ENCODE measurements at regions not wholly inside any gene's neighbourhood (a gene's known extent, or its start where the extent isn't known, plus 50 kb on each side); places are given as distances from the start of the nearest gene placed in this dataset.

DNA sequence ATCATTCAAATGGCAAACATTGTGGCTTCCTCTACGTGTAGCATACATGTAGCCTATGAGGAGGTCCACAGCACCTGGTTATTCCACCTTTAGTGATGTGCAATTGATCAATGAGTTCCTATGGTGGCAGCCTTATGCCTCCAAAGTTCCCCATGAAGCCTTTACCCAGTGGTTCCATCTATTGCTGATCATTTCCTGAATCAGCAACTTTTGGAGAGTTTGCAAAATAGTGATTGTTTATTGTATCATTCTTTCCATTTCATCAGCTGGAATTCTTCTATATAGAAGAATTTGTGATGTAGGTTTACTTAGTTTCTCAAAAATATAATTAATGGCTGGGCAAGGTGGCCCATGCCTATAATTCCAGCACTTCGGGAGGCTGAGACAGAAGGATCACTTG lies 380.2 kb upstream of the MKI67 start:
- no peaks in the 10 kb centered on the region for H3K36me3 ChIP-seq (ENCODE audit: insufficient read depth, low read length)
- CTCF ChIA-PET (ENCODE audit: partially characterized antibody): no interaction called here
- Mint-ChIP-seq H3K27me3 (peaks cover 0 to 4% of the 10 kb centered on the region in 2 donors), H3K4me1 (peaks cover 0 to under 1% (median 0%) of the 10 kb centered on the region in 4 donors), H3K4me3 (no peak overlapping the region), H3K36me3 (no peaks in the 10 kb centered on the region), H3K9me3 (peaks cover 0 to 12% (median 2%) of the 10 kb centered on the region in 8 donors), H3K27ac (no peak overlapping the region)
- no peaks in the 10 kb centered on the region for H3K4me1 ChIP-seq (ENCODE audit: insufficient read depth, low read length)
- no peak for DNase-seq
- H3K27ac ChIP-seq (ENCODE audit: low read depth, low read length): no peak overlapping the region
- no peaks in the 10 kb centered on the region for H3K27me3 ChIP-seq (ENCODE audit: insufficient read depth, low read length)
- intact Hi-C loops (cut with micrococcal nuclease): no loop called here
- no peak overlapping the region for H3K4me3 ChIP-seq (ENCODE audit: low read length in 2 of 2)
- POLR2A ChIA-PET (ENCODE audit: partially characterized antibody): no interaction called here
- no peaks in the 10 kb centered on the region for H3K9me3 ChIP-seq (ENCODE audit: control insufficient read depth in 1 of 2, low read length in 2 of 2)

DNA sequence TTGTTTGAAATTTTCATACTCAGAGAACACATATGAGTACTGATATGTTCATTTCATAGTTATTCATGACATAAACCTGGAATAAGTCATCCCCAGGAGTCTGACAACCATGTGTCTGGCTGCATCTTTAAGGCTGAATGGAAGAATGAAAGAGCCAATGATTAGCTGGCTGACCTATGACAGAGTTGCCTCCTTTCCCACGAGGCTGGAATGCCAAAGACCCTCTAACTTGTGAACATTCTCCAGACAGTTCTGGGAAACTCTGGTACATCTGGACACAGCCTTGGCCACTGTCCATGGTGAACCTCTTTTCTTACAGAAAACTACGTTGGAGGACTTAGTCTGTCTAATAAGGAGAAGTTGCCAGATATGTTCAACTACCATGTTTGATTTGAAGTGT lies 380.8 kb upstream of the MKI67 start:
- Histone ChIP-seq H3K27me3 (ENCODE audit: insufficient read depth, low read length) (no peaks in the 10 kb centered on the region), H3K4me3 (ENCODE audit: low read length in 2 of 2) (no peak overlapping the region), H3K27ac (ENCODE audit: low read depth, low read length) (no peak overlapping the region), H3K36me3 (ENCODE audit: insufficient read depth, low read length) (no peaks in the 10 kb centered on the region), H3K9me3 (ENCODE audit: control insufficient read depth in 1 of 2, low read length in 2 of 2) (no peaks in the 10 kb centered on the region), H3K4me1 (ENCODE audit: insufficient read depth, low read length) (no peaks in the 10 kb centered on the region)
- Mint-ChIP-seq H3K36me3 (no peaks in the 10 kb centered on the region), H3K27me3 (peaks cover 0 to 4% of the 10 kb centered on the region in 2 donors), H3K4me3 (no peak overlapping the region), H3K9me3 (peaks cover 0 to 12% (median 2%) of the 10 kb centered on the region in 8 donors), H3K27ac (no peak overlapping the region), H3K4me1 (no peaks in the 10 kb centered on the region)
- no peak for DNase-seq
- ChIA-PET CTCF (ENCODE audit: partially characterized antibody) (no interaction called here), POLR2A (ENCODE audit: partially characterized antibody) (no interaction called here)
- intact Hi-C loops (cut with micrococcal nuclease): no loop called here

DNA sequence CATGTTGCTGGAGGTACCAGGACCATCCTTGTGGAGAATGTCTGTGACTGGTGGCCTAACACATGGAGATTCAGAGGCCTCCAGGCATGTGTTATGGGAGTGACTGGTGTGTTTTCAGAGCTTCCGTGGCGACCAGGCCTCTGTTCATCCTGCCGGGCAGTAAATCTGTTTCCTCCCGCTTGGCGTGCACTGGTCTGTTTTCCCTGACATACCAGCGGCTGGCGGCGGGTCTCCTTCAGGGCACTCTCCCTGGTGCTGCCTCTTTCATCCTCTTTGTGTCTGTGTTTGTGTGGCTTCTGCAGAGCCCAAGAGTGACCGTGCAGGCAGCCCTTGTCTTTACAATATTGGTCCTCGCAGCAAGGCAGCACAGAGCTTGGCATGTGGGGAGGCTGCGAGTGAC lies 385.1 kb upstream of the MKI67 start:
- H3K27me3 ChIP-seq (ENCODE audit: insufficient read depth, low read length): no peaks in the 10 kb centered on the region
- no peaks in the 10 kb centered on the region for H3K4me1 Mint-ChIP-seq
- no peak overlapping the region for H3K4me3 Mint-ChIP-seq
- intact Hi-C loops (cut with micrococcal nuclease): no loop called here
- DNase-seq: no peak
- H3K4me3 ChIP-seq (ENCODE audit: low read length in 2 of 2): no peak overlapping the region
- H3K27ac Mint-ChIP-seq: no peak overlapping the region
- no peaks in the 10 kb centered on the region for H3K4me1 ChIP-seq (ENCODE audit: insufficient read depth, low read length)
- no peak overlapping the region for H3K27ac ChIP-seq (ENCODE audit: low read depth, low read length)
- H3K36me3 ChIP-seq (ENCODE audit: insufficient read depth, low read length): no peaks in the 10 kb centered on the region
- H3K27me3 Mint-ChIP-seq: peaks cover 0 to 2% of the 10 kb centered on the region in 2 donors
- ChIA-PET POLR2A (ENCODE audit: partially characterized antibody) (no interaction called here), CTCF (ENCODE audit: partially characterized antibody) (no interaction called here)
- no peaks in the 10 kb centered on the region for H3K9me3 ChIP-seq (ENCODE audit: control insufficient read depth in 1 of 2, low read length in 2 of 2)
- H3K9me3 Mint-ChIP-seq: peaks cover 0 to 14% (median 2%) of the 10 kb centered on the region in 8 donors
- H3K36me3 Mint-ChIP-seq: no peaks in the 10 kb centered on the region

DNA sequence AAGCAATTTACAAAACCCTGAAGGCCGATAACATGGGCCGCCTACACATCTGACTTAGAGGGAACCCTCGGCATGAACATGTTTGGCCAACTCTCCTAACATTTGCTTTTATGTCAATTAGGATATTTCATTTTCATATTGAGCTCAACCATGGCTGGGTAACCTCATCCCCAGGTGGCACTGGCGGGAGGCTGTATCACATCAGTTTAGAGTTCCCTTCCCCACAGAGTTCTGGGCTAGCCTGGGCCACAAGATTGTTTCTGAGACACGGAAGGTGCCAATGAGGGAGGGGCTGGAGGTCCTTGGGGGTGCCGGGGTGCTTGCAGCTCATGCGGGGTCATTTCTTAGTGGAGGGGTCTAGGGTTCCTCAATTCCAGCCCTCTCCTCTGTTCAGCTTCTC lies 386.5 kb upstream of the MKI67 start:
- no peak overlapping the region for H3K27ac Mint-ChIP-seq
- no peaks in the 10 kb centered on the region for H3K27me3 ChIP-seq (ENCODE audit: insufficient read depth, low read length)
- H3K36me3 ChIP-seq (ENCODE audit: insufficient read depth, low read length): no peaks in the 10 kb centered on the region
- H3K27me3 Mint-ChIP-seq: peaks cover 0 to 2% of the 10 kb centered on the region in 2 donors
- no peak overlapping the region for H3K27ac ChIP-seq (ENCODE audit: low read depth, low read length)
- DNase-seq: no peak
- ChIA-PET POLR2A (ENCODE audit: partially characterized antibody) (no interaction called here), CTCF (ENCODE audit: partially characterized antibody) (no interaction called here)
- no peaks in the 10 kb centered on the region for H3K4me1 Mint-ChIP-seq
- H3K4me3 ChIP-seq (ENCODE audit: low read length in 2 of 2): no peak overlapping the region
- peaks cover 0 to 14% (median 0%) of the 10 kb centered on the region in 8 donors for H3K9me3 Mint-ChIP-seq
- H3K36me3 Mint-ChIP-seq: no peaks in the 10 kb centered on the region
- no peaks in the 10 kb centered on the region for H3K4me1 ChIP-seq (ENCODE audit: insufficient read depth, low read length)
- intact Hi-C loops (cut with micrococcal nuclease): no loop called here
- no peaks in the 10 kb centered on the region for H3K9me3 ChIP-seq (ENCODE audit: control insufficient read depth in 1 of 2, low read length in 2 of 2)
- H3K4me3 Mint-ChIP-seq: no peak overlapping the region

DNA sequence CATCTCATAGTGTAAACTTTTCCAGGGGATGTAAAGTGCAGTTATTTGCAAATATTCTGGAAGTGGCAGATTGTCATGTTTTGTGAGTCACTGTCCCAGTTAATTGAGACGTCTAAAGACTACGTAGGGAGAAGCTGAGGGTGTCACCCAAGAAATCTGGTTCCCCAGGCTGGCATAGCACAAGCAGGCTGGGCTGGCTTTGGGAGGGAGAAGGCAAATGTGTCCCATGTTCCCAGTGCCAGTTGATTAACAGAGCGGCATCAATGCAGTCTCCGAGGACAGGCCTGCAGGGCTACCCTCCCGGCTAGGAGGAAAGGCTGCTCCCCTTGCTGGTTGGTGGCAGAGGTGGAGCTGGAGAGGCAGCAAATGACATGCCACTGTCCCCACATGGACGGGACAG lies 388.3 kb upstream of the MKI67 start:
- peaks cover 0 to 4% (median 0%) of the 10 kb centered on the region in 8 donors for H3K9me3 Mint-ChIP-seq
- no peaks in the 10 kb centered on the region for H3K27me3 Mint-ChIP-seq
- POLR2A ChIA-PET (ENCODE audit: partially characterized antibody): no interaction called here
- H3K36me3 Mint-ChIP-seq: no peaks in the 10 kb centered on the region
- H3K4me3 Mint-ChIP-seq: no peak overlapping the region
- no peak overlapping the region for H3K4me3 ChIP-seq (ENCODE audit: low read length in 2 of 2)
- no peaks in the 10 kb centered on the region for H3K4me1 Mint-ChIP-seq
- CTCF ChIA-PET (ENCODE audit: partially characterized antibody): no interaction called here
- H3K27ac Mint-ChIP-seq: no peak overlapping the region
- no peaks in the 10 kb centered on the region for H3K4me1 ChIP-seq (ENCODE audit: insufficient read depth, low read length)
- H3K27me3 ChIP-seq (ENCODE audit: insufficient read depth, low read length): no peaks in the 10 kb centered on the region
- no peak overlapping the region for H3K27ac ChIP-seq (ENCODE audit: low read depth, low read length)
- H3K36me3 ChIP-seq (ENCODE audit: insufficient read depth, low read length): no peaks in the 10 kb centered on the region
- no peak for DNase-seq
- intact Hi-C loops (cut with micrococcal nuclease): no loop called here
- no peaks in the 10 kb centered on the region for H3K9me3 ChIP-seq (ENCODE audit: control insufficient read depth in 1 of 2, low read length in 2 of 2)

DNA sequence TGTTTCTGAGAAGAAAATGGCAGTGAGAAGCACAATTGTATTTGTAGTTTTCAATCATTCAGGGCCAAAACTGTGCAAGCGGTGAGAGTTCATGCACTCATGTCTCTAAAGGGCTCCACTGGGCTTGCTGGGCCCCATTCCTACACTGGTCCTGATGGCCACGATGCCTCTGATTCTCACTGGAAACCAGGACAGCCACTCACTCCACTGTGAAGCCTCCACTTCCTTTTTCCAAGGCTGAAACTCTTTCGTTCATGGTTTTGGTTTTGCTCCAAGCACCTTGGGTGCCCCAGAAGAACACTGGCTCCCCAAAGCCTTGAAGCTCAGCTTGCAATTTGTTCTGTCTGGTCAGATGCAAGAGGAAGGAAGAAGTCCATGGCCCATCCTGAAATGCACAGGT lies 390.0 kb upstream of the MKI67 start:
- intact Hi-C loops (cut with micrococcal nuclease): no loop called here

DNA sequence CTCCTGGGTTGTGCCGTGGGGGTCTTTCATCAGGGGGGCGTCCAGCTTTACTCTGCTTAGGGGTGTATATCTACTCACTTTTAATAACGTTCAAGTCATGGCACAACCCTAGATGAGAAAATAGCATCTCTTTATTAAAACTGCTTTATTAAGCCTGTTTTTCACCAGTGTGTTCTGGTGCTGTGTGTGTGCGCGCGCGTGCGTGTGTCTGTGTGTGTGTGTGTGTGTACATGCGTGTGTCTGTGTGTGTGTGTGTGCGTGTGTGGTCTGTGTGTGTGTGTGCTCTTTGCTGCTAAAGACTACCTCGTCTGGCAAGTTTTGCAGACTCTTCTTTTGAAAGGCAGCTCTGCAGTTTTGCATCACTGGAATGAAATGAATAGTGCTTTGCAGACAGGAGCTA lies 390.9 kb upstream of the MKI67 start:
- POLR2A ChIA-PET (ENCODE audit: partially characterized antibody): no interaction called here
- no peak overlapping the region for H3K27ac Mint-ChIP-seq
- H3K4me3 Mint-ChIP-seq: no peak overlapping the region
- intact Hi-C loops (cut with micrococcal nuclease): no loop called here
- H3K4me3 ChIP-seq (ENCODE audit: low read length in 2 of 2): no peak overlapping the region
- H3K4me1 Mint-ChIP-seq: no peaks in the 10 kb centered on the region
- CTCF ChIA-PET (ENCODE audit: partially characterized antibody): no interaction called here
- H3K36me3 ChIP-seq (ENCODE audit: insufficient read depth, low read length): no peaks in the 10 kb centered on the region
- no peaks in the 10 kb centered on the region for H3K36me3 Mint-ChIP-seq
- no peaks in the 10 kb centered on the region for H3K27me3 ChIP-seq (ENCODE audit: insufficient read depth, low read length)
- no peaks in the 10 kb centered on the region for H3K4me1 ChIP-seq (ENCODE audit: insufficient read depth, low read length)
- peaks cover 0 to 2% of the 10 kb centered on the region in 2 donors for H3K27me3 Mint-ChIP-seq
- no peak overlapping the region for H3K27ac ChIP-seq (ENCODE audit: low read depth, low read length)
- DNase-seq: no peak
- H3K9me3 ChIP-seq (ENCODE audit: control insufficient read depth in 1 of 2, low read length in 2 of 2): no peaks in the 10 kb centered on the region
- peaks cover 0 to 5% (median 2%) of the 10 kb centered on the region in 8 donors for H3K9me3 Mint-ChIP-seq

More for the DNA sequence above, 390.0 kb upstream of the MKI67 start:
- no peak overlapping the region for H3K27ac ChIP-seq (ENCODE audit: low read depth, low read length)
- Mint-ChIP-seq H3K4me1 (no peaks in the 10 kb centered on the region), H3K27me3 (peaks cover 0 to 2% of the 10 kb centered on the region in 2 donors), H3K9me3 (peaks cover 0 to 5% (median 2%) of the 10 kb centered on the region in 8 donors), H3K27ac (no peak overlapping the region), H3K36me3 (no peaks in the 10 kb centered on the region), H3K4me3 (no peak overlapping the region)
- no peaks in the 10 kb centered on the region for H3K36me3 ChIP-seq (ENCODE audit: insufficient read depth, low read length)
- H3K27me3 ChIP-seq (ENCODE audit: insufficient read depth, low read length): no peaks in the 10 kb centered on the region
- no peaks in the 10 kb centered on the region for H3K4me1 ChIP-seq (ENCODE audit: insufficient read depth, low read length)
- H3K9me3 ChIP-seq (ENCODE audit: control insufficient read depth in 1 of 2, low read length in 2 of 2): no peaks in the 10 kb centered on the region
- POLR2A ChIA-PET (ENCODE audit: partially characterized antibody): no interaction called here
- no peak for DNase-seq
- no peak overlapping the region for H3K4me3 ChIP-seq (ENCODE audit: low read length in 2 of 2)
- CTCF ChIA-PET (ENCODE audit: partially characterized antibody): interaction anchor here (0.8 kb wide), 1 partner anchor 11 kb away, joined by 3 read pairs; no protein-coding TSS in a partner anchor

DNA sequence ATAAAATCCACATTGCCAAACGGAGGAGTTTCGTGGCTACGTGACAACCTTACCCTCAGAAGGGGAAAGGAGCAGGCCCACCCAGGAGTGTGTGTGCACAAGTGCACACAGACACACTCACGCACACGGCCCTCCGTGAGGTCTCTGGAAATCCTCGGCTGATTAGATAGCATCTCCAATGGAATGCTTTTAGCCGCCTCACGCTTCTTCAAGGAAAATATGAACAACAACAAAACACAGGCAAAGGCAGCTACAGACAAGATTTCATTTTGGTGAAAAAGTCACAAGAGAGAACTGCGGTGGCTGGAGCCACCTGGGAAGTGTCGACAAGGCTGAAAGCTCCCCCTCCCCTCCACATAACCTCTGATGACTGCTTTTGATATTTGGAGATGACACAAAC lies 391.8 kb upstream of the MKI67 start:
- no peaks in the 10 kb centered on the region for H3K4me1 ChIP-seq (ENCODE audit: insufficient read depth, low read length)
- DNase-seq: no peak
- peaks cover 0 to 5% (median 2%) of the 10 kb centered on the region in 8 donors for H3K9me3 Mint-ChIP-seq
- no peak overlapping the region for H3K27ac Mint-ChIP-seq
- H3K4me3 ChIP-seq (ENCODE audit: low read length in 2 of 2): no peak overlapping the region
- H3K27me3 ChIP-seq (ENCODE audit: insufficient read depth, low read length): no peaks in the 10 kb centered on the region
- no peaks in the 10 kb centered on the region for H3K4me1 Mint-ChIP-seq
- H3K27me3 Mint-ChIP-seq: peaks cover 0 to 2% of the 10 kb centered on the region in 2 donors
- H3K4me3 Mint-ChIP-seq: no peak overlapping the region
- intact Hi-C loops (cut with micrococcal nuclease): no loop called here
- H3K36me3 Mint-ChIP-seq: no peaks in the 10 kb centered on the region
- H3K36me3 ChIP-seq (ENCODE audit: insufficient read depth, low read length): no peaks in the 10 kb centered on the region
- ChIA-PET CTCF (ENCODE audit: partially characterized antibody) (no interaction called here), POLR2A (ENCODE audit: partially characterized antibody) (no interaction called here)
- no peak overlapping the region for H3K27ac ChIP-seq (ENCODE audit: low read depth, low read length)
- no peaks in the 10 kb centered on the region for H3K9me3 ChIP-seq (ENCODE audit: control insufficient read depth in 1 of 2, low read length in 2 of 2)

Data from CD4-positive, alpha-beta memory T cell (primary cell).